OCI-LY1 (cell line): ENCODE measurements at regions not wholly inside any gene's neighbourhood (a gene's known extent, or its start where the extent isn't known, plus 50 kb on each side); places are given as distances from the start of the nearest gene placed in this dataset.

Source experiments
- H2AFZ ChIP-seq: fragments of 200-600 bp; sonication (generic), shearing (Covaris generic); 2 replicates; pipeline ENCODE4 v1.6.0; 2014; ENCODE audit warnings: antibody characterized with exemption, mild to moderate bottlenecking, low read length
- H3F3A ChIP-seq: fragments of 200-600 bp; sonication (generic), shearing (Covaris generic); 2 replicates; pipeline ENCODE4 v1.6.0; 2014; ENCODE audit warnings: mild to moderate bottlenecking, antibody characterized with exemption, low read length, moderate library complexity; ENCODE audit not compliant: insufficient read depth
- H3K27ac ChIP-seq: fragments of 200-600 bp; sonication (generic); 2 replicates; pipeline ENCODE4 v1.5.1; 2014; ENCODE audit warnings: low read length, mixed run types, mild to moderate bottlenecking, low read depth; ENCODE audit not compliant: poor library complexity, severe bottlenecking
- H3K27me3 ChIP-seq: fragments of 200-600 bp; sonication (generic); 2 replicates; pipeline ENCODE4 v1.6.0; 2014; ENCODE audit warnings: antibody characterized with exemption, mild to moderate bottlenecking, low read length, moderate library complexity; ENCODE audit not compliant: insufficient read depth
- H3K36me3 ChIP-seq: fragments of 200-600 bp; sonication (generic); 2 replicates; pipeline ENCODE4 v1.6.1; 2014; ENCODE audit warnings: mild to moderate bottlenecking, antibody characterized with exemption, low read length, moderate library complexity, mixed read lengths; ENCODE audit not compliant: insufficient read depth
- H3K4me1 ChIP-seq: fragments of 200-600 bp; sonication (generic); 2 replicates; pipeline ENCODE4 v1.5.1; 2014; ENCODE audit warnings: mild to moderate bottlenecking, low read length, moderate library complexity; ENCODE audit not compliant: insufficient read depth, severe bottlenecking
- H3K4me2 ChIP-seq: fragments of 200-600 bp; sonication (generic), shearing (Covaris generic); 2 replicates; pipeline ENCODE4 v1.6.1; 2014; ENCODE audit warnings: low read length
- H3K4me3 ChIP-seq: fragments of 200-600 bp; sonication (generic); 2 replicates; pipeline ENCODE4 v1.5.1; 2014; ENCODE audit warnings: low read length, low read depth, mild to moderate bottlenecking, mixed read lengths; ENCODE audit not compliant: poor library complexity, severe bottlenecking
- H3K79me2 ChIP-seq: fragments of 200-600 bp; shearing (Covaris generic); 2 replicates; pipeline ENCODE4 v1.6.1; 2016; ENCODE audit warnings: mixed run types, low read length, mixed read lengths; ENCODE audit not compliant: insufficient read depth
- H3K9ac ChIP-seq: fragments of 200-600 bp; sonication (generic), shearing (Covaris generic); 2 replicates; pipeline ENCODE4 v1.6.1; 2014; ENCODE audit warnings: mild to moderate bottlenecking, low read length, mixed read lengths
- H3K9me2 ChIP-seq: fragments of 200-600 bp; sonication (generic), shearing (Covaris generic); 2 replicates; pipeline ENCODE4 v1.6.1; 2014; ENCODE audit warnings: low read depth, mild to moderate bottlenecking, low read length, mixed read lengths
- H3K9me3 ChIP-seq: fragments of 200-600 bp; shearing (Covaris generic); 2 replicates; pipeline ENCODE4 v1.6.1; 2014; ENCODE audit warnings: low read length, mixed read lengths
- H4K20me1 ChIP-seq: fragments of 200-600 bp; sonication (generic), shearing (Covaris generic); 2 replicates; pipeline ENCODE4 v1.6.0; 2016; ENCODE audit warnings: mild to moderate bottlenecking, low read length; ENCODE audit not compliant: insufficient read depth
- CTCF ChIP-seq: fragments of 200-600 bp; sonication (generic), shearing (Covaris generic); IDR thresholded peaks from 2 replicates; pipeline ENCODE4 v1.5.1; 2017; ENCODE audit warnings: mild to moderate bottlenecking, antibody characterized with exemption, low read length, moderate library complexity, mixed read lengths
- EZH2 ChIP-seq: fragments of 200-600 bp; sonication (generic), shearing (Covaris generic); IDR thresholded peaks from 2 replicates; pipeline ENCODE4 v1.8.0; 2017; ENCODE audit warnings: borderline replicate concordance, mixed run types, mild to moderate bottlenecking, antibody characterized with exemption, low read length, moderate library complexity, mixed read lengths

DNA sequence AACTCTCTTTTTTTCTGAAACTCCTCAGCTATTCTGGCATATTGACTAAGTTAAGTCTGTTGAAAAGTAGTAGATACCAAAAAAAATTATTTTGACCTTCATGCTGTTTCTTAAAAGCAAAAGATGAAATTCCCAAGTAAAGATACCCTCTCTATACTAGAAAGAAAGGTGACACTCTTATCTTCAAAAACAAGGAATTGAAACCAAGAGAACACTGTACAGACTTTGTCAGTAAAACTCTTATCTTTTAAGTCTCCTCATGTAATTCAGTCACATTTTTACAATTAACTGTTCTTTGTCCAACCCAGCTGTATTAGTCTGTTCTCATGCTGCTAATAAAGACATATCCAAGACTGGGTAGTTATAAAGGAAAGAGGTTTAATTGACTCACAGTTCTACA lies 496.2 kb downstream of the LTN1 start:
- Histone ChIP-seq H2AFZ (no peak overlapping the region), H3K4me3 (no peak overlapping the region), H3K9me3 (no peaks in the 10 kb centered on the region), H3K79me2 (no peaks in the 10 kb centered on the region), H3K9ac (no peak overlapping the region), H3K4me1 (no peaks in the 10 kb centered on the region), H3K27ac (no peak overlapping the region), H3F3A (no peaks in the 10 kb centered on the region), H3K27me3 (no peaks in the 10 kb centered on the region), H3K9me2 (no peaks in the 10 kb centered on the region), H3K4me2 (no peak overlapping the region), H4K20me1 (no peaks in the 10 kb centered on the region), H3K36me3 (no peaks in the 10 kb centered on the region)
- TF ChIP-seq EZH2 (no peak), CTCF (no peak)

DNA sequence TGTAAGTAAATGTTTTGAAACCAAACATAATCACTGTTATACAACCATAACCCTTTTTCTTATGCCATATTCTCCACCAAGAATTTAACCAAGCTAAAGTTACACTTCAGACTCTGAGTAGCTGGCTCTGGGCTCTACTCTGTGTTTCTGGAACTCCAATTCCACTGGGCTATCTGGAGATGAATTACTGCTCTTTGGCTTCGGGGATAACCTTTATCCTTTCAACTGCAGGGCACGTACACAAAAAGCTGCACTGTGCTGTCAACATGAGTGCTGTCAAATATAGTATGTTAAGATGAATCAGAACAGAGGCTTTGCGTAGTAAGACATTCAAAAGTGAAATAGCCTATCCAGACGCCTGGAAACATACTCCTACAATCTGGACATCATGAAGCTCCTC lies 500.6 kb downstream of the LTN1 start:
- Histone ChIP-seq H3K4me3 (no peak overlapping the region), H2AFZ (no peak overlapping the region)

GRCh38 chr21:28489821-28490350 lies 502.8 kb downstream of the LTN1 start:
- Histone ChIP-seq H3K27ac (no peak overlapping the region), H3K79me2 (no peaks in the 10 kb centered on the region), H3K4me1 (no peaks in the 10 kb centered on the region), H3K9me2 (no peaks in the 10 kb centered on the region), H3K4me2 (no peak overlapping the region), H2AFZ (no peak overlapping the region), H3K4me3 (no peak overlapping the region), H3K9me3 (no peaks in the 10 kb centered on the region), H4K20me1 (no peaks in the 10 kb centered on the region), H3K9ac (no peak overlapping the region), H3F3A (no peaks in the 10 kb centered on the region), H3K36me3 (no peaks in the 10 kb centered on the region), H3K27me3 (no peaks in the 10 kb centered on the region)
- TF ChIP-seq EZH2 (no peak), CTCF (no peak)

More for the DNA sequence above, 500.6 kb downstream of the LTN1 start:
- H3K9me2 ChIP-seq, result no peaks in the 10 kb centered on the region
- no peak overlapping the region for H3K27ac ChIP-seq
- H3K27me3 ChIP-seq, result no peaks in the 10 kb centered on the region
- H3K36me3 ChIP-seq, result no peaks in the 10 kb centered on the region
- TF ChIP-seq CTCF (no peak), EZH2 (no peak)
- H4K20me1 ChIP-seq, result no peaks in the 10 kb centered on the region
- no peaks in the 10 kb centered on the region for H3K79me2 ChIP-seq
- H3K4me2 ChIP-seq, result no peak overlapping the region
- no peaks in the 10 kb centered on the region for H3K4me1 ChIP-seq
- H3K9me3 ChIP-seq, result no peaks in the 10 kb centered on the region
- H3F3A ChIP-seq, result no peaks in the 10 kb centered on the region
- no peak overlapping the region for H3K9ac ChIP-seq
